Caco-2 (cell line): ENCODE measurements at regions not wholly inside any gene's neighbourhood (a gene's known extent, or its start where the extent isn't known, plus 50 kb on each side); places are given as distances from the start of the nearest gene placed in this dataset.

Experiments
- BruUV-seq: library from RNA; stranded (reverse); fragments of 400-500 nt; replicated peaks from 2 replicates; lab custom pipeline; 2021; lab: Mats Ljungman, UMichigan
- CTCF ChIA-PET: fragments of 300-600 bp; sonication (Branson Sonifier 250); formaldehyde crosslinking; loops from one replicate; lab custom pipeline; 2022; ENCODE audit warnings: antibody characterized with exemption; lab: Charles Lee
- POLR2A ChIA-PET: fragments of 300-600 bp; sonication (Branson Sonifier 250); formaldehyde crosslinking; loops from one replicate; lab custom pipeline; 2022; ENCODE audit warnings: antibody characterized with exemption; lab: Charles Lee
- DNase-seq, 2 experiments: peaks; one replicate each; pipeline versions ENCODE4 v3.0.0 to v3.0.0-alpha.2; 2020 to 2022
- H3K27me3 ChIP-seq: replicated peaks from 2 replicates; pipeline ENCODE4 v1.6.0; 2011; ENCODE audit warnings: low read length; ENCODE audit not compliant: control insufficient read depth, insufficient read depth
- H3K36me3 ChIP-seq: 2 replicates; pipeline ENCODE4 v1.5.1; 2011; ENCODE audit warnings: low read length; ENCODE audit not compliant: control insufficient read depth, insufficient read depth
- H3K4me1 ChIP-seq: fragments of 250-450 bp; sonication (Bioruptor Pico); 2 replicates; pipeline ENCODE4 v1.5.1; 2020; ENCODE audit warnings: mild to moderate bottlenecking
- H3K4me3 ChIP-seq: 2 replicates; pipeline ENCODE4 v1.5.1; 2011; ENCODE audit warnings: low read depth, mild to moderate bottlenecking, control low read depth, low read length
- H3K9me3 ChIP-seq: fragments of 250-450 bp; sonication (Bioruptor Pico); 2 replicates; pipeline ENCODE4 v1.5.1; 2020; ENCODE audit warnings: mild to moderate bottlenecking, moderate library complexity
- H3K27ac Mint-ChIP-seq: one replicate; pipeline ENCODE4 v1.8.0; 2022; ENCODE audit warnings: mixed read lengths; ENCODE audit not compliant: unreplicated experiment
- H3K27me3 Mint-ChIP-seq: one replicate; pipeline ENCODE4 v1.8.0; 2022; ENCODE audit warnings: mixed read lengths; ENCODE audit not compliant: insufficient read depth, unreplicated experiment
- H3K36me3 Mint-ChIP-seq: one replicate; pipeline ENCODE4 v1.8.0; 2022; ENCODE audit warnings: mild to moderate bottlenecking, mixed read lengths; ENCODE audit not compliant: insufficient read depth, unreplicated experiment
- H3K4me1 Mint-ChIP-seq: one replicate; pipeline ENCODE4 v1.8.0; 2022; ENCODE audit warnings: low read depth, mixed read lengths; ENCODE audit not compliant: unreplicated experiment
- H3K4me3 Mint-ChIP-seq: one replicate; pipeline ENCODE4 v1.8.0; 2022; ENCODE audit warnings: mild to moderate bottlenecking, moderate library complexity, mixed read lengths; ENCODE audit not compliant: unreplicated experiment
- H3K9me3 Mint-ChIP-seq: one replicate; pipeline ENCODE4 v1.8.0; 2022; ENCODE audit warnings: mixed read lengths; ENCODE audit not compliant: unreplicated experiment
- CTCF ChIP-seq, 2 experiments: fragments of 200-600 bp in 1 of 2; IDR thresholded peaks; 1 replicate in 1 of 2; 2 replicates in 1 of 2; pipeline versions ENCODE4 v1.5.1 to v1.8.0; 2011 to 2022; ENCODE audit warnings: antibody characterized with exemption in 1 of 2, control low read depth in 1 of 2, inconsistent platforms in 1 of 2, low read depth in 1 of 2, low read length in 1 of 2, mild to moderate bottlenecking in 1 of 2, moderate library complexity in 1 of 2; ENCODE audit not compliant: insufficient read depth in 1 of 2, severe bottlenecking in 1 of 2, unreplicated experiment in 1 of 2
- intact Hi-C: fragments of 100-400 bp; cut with micrococcal nuclease; formaldehyde crosslinking; loops from one replicate; pipeline ENCODE4 v1.10.0; 2022; ENCODE audit not compliant: unreplicated experiment

- Histone ChIP-seq H3K9me3 (no peaks in the 10 kb centered on the region), H3K36me3 (no peaks in the 10 kb centered on the region), H3K27me3 (no peaks in the 10 kb centered on the region), H3K4me3 (no peak overlapping the region), H3K4me1 (no peaks in the 10 kb centered on the region)
- no peaks in the 10 kb centered on the region for H3K36me3 Mint-ChIP-seq
- H3K4me1 Mint-ChIP-seq, result no peaks in the 10 kb centered on the region
- ChIA-PET POLR2A (no interaction called here), CTCF (no interaction called here)
- no peak overlapping the region for H3K27ac Mint-ChIP-seq
- H3K4me3 Mint-ChIP-seq, result no peak overlapping the region
- DNase-seq, result no peak
- no peaks in the 10 kb centered on the region for H3K9me3 Mint-ChIP-seq
- BruUV-seq, result no TSS peak
- H3K27me3 Mint-ChIP-seq, result peaks cover 2% of the 10 kb centered on the region
- no peak for TF ChIP-seq CTCF (IDR thresholded peaks at IDR 0.05; ENCODE audit: insufficient read depth in 1 of 2, low read depth in 1 of 2, low read length in 1 of 2, severe bottlenecking in 1 of 2, unreplicated experiment in 1 of 2)
- intact Hi-C loops, result loop anchor here (10.0 kb wide), 1 partner anchor 280 kb away; no protein-coding TSS in a partner anchor
Measured at GRCh38 chr7:69545175-69545574, 53.1 kb upstream of the AUTS2 start.
